OCI-LY1 (cell line): ENCODE measurements at regions not wholly inside any gene's neighbourhood (a gene's known extent, or its start where the extent isn't known, plus 50 kb on each side); places are given as distances from the start of the nearest gene placed in this dataset.

ENCODE experiments used
- EZH2 ChIP-seq: fragments of 200-600 bp; sonication (generic), shearing (Covaris generic); IDR thresholded peaks from 2 replicates; pipeline ENCODE4 v1.8.0; 2017; ENCODE audit warnings: borderline replicate concordance, mixed run types, mild to moderate bottlenecking, antibody characterized with exemption, low read length, moderate library complexity, mixed read lengths
- TF ChIP-seq, protein P1 (sequence below): fragments of 200-600 bp; sonication (generic), shearing (Covaris generic); IDR thresholded peaks from 2 replicates; pipeline ENCODE4 v1.5.1; 2017; ENCODE audit warnings: mild to moderate bottlenecking, antibody characterized with exemption, low read length, moderate library complexity, mixed read lengths

DNA sequence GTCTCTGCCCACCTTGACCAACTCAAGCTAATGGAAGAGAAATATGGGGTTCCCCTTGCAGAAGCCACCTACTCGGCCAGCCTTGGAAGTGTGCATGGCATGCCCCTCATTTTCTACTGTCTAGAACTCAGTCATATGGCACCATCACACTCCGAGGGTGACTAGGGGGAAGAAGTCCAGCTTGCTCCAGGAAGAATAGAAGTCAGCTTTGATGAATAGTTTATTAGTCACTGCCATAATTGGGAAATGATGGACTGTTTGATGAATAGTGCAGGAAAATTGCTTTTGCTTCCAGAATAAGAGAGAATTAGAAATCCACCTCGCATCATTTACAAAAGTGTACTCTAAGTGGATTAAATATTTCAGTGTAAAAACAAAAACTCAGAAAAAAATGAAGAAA lies 1030.6 kb downstream of the VRK1 start:
- TF ChIP-seq, protein P1, sequence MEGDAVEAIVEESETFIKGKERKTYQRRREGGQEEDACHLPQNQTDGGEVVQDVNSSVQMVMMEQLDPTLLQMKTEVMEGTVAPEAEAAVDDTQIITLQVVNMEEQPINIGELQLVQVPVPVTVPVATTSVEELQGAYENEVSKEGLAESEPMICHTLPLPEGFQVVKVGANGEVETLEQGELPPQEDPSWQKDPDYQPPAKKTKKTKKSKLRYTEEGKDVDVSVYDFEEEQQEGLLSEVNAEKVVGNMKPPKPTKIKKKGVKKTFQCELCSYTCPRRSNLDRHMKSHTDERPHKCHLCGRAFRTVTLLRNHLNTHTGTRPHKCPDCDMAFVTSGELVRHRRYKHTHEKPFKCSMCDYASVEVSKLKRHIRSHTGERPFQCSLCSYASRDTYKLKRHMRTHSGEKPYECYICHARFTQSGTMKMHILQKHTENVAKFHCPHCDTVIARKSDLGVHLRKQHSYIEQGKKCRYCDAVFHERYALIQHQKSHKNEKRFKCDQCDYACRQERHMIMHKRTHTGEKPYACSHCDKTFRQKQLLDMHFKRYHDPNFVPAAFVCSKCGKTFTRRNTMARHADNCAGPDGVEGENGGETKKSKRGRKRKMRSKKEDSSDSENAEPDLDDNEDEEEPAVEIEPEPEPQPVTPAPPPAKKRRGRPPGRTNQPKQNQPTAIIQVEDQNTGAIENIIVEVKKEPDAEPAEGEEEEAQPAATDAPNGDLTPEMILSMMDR, result no peak
- no peak for TF ChIP-seq EZH2
